Trophoblast cell (in vitro differentiated cells and primary cell): ENCODE measurements at regions not wholly inside any gene's neighbourhood (a gene's known extent, or its start where the extent isn't known, plus 50 kb on each side); places are given as distances from the start of the nearest gene placed in this dataset.

Experiments used
- DNase-seq, 2 donors: peaks; one replicate each; pipeline ENCODE4 v3.0.0-alpha.2; 2016
- H2AFZ ChIP-seq: 2 replicates; pipeline ENCODE4 v1.6.1; 2013; ENCODE audit warnings: low read length, moderate library complexity, mild to moderate bottlenecking; ENCODE audit not compliant: insufficient read depth, poor library complexity
- H2AK5ac ChIP-seq: 2 replicates; pipeline ENCODE4 v1.6.1; 2013; ENCODE audit warnings: mild to moderate bottlenecking, low read length
- H2BK120ac ChIP-seq: 2 replicates; pipeline ENCODE4 v1.6.1; 2013; ENCODE audit warnings: low read length, mild to moderate bottlenecking, moderate library complexity; ENCODE audit not compliant: insufficient read depth, poor library complexity
- H2BK12ac ChIP-seq: 2 replicates; pipeline ENCODE4 v1.6.1; 2013; ENCODE audit warnings: mild to moderate bottlenecking, low read length, moderate library complexity
- H2BK5ac ChIP-seq: 2 replicates; pipeline ENCODE4 v1.6.1; 2013; ENCODE audit warnings: low read length, low read depth, moderate library complexity, mild to moderate bottlenecking; ENCODE audit not compliant: poor library complexity
- H3K14ac ChIP-seq: 2 replicates; pipeline ENCODE4 v1.6.1; 2013; ENCODE audit warnings: mild to moderate bottlenecking, low read length
- H3K18ac ChIP-seq: 2 replicates; pipeline ENCODE4 v1.6.1; 2013; ENCODE audit warnings: mild to moderate bottlenecking, low read length
- H3K23ac ChIP-seq: 2 replicates; pipeline ENCODE4 v1.6.1; 2013; ENCODE audit warnings: low read length
- H3K27ac ChIP-seq: 2 replicates; pipeline ENCODE4 v1.5.1; 2013; ENCODE audit warnings: low read depth, mild to moderate bottlenecking, inconsistent platforms, low read length, moderate library complexity
- H3K27me3 ChIP-seq: 2 replicates; pipeline ENCODE4 v1.6.1; 2013; ENCODE audit warnings: inconsistent platforms, mild to moderate bottlenecking, low read length, moderate library complexity; ENCODE audit not compliant: insufficient read depth
- H3K36me3 ChIP-seq, 2 experiments: 1 replicate in 1 of 2; 2 replicates in 1 of 2; pipeline ENCODE4 v1.6.1; 2013; ENCODE audit warnings: low read length in 2 of 2, mild to moderate bottlenecking in 2 of 2, moderate library complexity in 1 of 2; ENCODE audit not compliant: insufficient read depth in 2 of 2, control insufficient read depth in 1 of 2
- H3K4ac ChIP-seq: 2 replicates; pipeline ENCODE4 v1.6.1; 2013; ENCODE audit warnings: low read depth, mild to moderate bottlenecking, low read length, moderate library complexity
- H3K4me1 ChIP-seq, 2 experiments: 1 replicate in 1 of 2; 2 replicates in 1 of 2; pipeline ENCODE4 v1.6.1; 2013; ENCODE audit warnings: low read length in 2 of 2, mild to moderate bottlenecking in 2 of 2, moderate library complexity in 1 of 2; ENCODE audit not compliant: insufficient read depth in 2 of 2, control insufficient read depth in 1 of 2
- H3K4me2 ChIP-seq: 2 replicates; pipeline ENCODE4 v1.6.1; 2013; ENCODE audit warnings: inconsistent platforms, mild to moderate bottlenecking, low read length, moderate library complexity
- H3K4me3 ChIP-seq: 2 replicates; pipeline ENCODE4 v1.5.1; 2013; ENCODE audit warnings: mild to moderate bottlenecking, low read depth, low read length, inconsistent platforms
- H3K79me1 ChIP-seq: one replicate; pipeline ENCODE4 v1.6.1; 2013; ENCODE audit warnings: low read length
- H3K79me2 ChIP-seq: 2 replicates; pipeline ENCODE4 v1.6.1; 2013; ENCODE audit warnings: low read length, mild to moderate bottlenecking; ENCODE audit not compliant: control insufficient read depth, insufficient read depth, poor library complexity
- H3K9ac ChIP-seq: 2 replicates; pipeline ENCODE4 v1.6.1; 2013; ENCODE audit warnings: mild to moderate bottlenecking, low read length
- H3K9me3 ChIP-seq: 2 replicates; pipeline ENCODE4 v1.6.1; 2013; ENCODE audit warnings: low read depth, mild to moderate bottlenecking, control low read depth, inconsistent platforms, low read length; ENCODE audit not compliant: insufficient read depth
- H4K12ac ChIP-seq: 2 replicates; pipeline ENCODE4 v1.6.1; 2013; ENCODE audit warnings: low read depth, mild to moderate bottlenecking, low read length, moderate library complexity
- H4K8ac ChIP-seq: 2 replicates; pipeline ENCODE4 v1.6.1; 2013; ENCODE audit warnings: low read depth, mild to moderate bottlenecking, low read length, moderate library complexity
- H4K91ac ChIP-seq: one replicate; pipeline ENCODE4 v1.6.1; 2013; ENCODE audit warnings: low read depth, mild to moderate bottlenecking, low read length, moderate library complexity
- WGBS: extraction: QIAGEN DNeasy Blood & Tissue Kit; methylation state at CpG from one replicate; pipeline ENCODE4 v1.1.7; 2013; ENCODE audit warnings: missing lambda C conversion rate; ENCODE audit not compliant: insufficient read length, insufficient coverage; ENCODE audit errors: extremely low coverage; 5-methylcytosine and 5-hydroxymethylcytosine counted together

DNA sequence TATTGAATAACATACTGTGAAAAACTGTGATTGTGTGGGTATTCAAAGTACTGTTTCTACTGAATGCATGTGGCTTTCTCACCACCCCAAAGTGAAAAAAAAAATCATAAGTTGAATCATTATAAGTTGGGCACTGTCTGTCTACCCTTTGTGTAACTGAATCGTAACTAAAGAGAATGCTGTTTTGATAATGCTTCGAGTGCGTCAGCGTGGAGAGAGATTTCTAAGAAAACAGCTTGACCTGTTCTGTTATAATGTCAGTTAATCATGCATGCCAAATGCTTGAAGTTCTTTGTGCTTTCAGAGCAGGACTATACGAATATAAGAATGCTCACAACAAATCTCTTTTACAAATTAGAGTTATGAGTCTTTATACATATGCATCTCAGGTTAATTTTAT lies 148.8 kb upstream of the SGCD start:
- no peak overlapping the region for H4K12ac ChIP-seq
- no peak overlapping the region for H3K18ac ChIP-seq
- H3K4ac ChIP-seq, result no peak overlapping the region
- no peak overlapping the region for H2AFZ ChIP-seq
- H2BK120ac ChIP-seq, result no peak overlapping the region
- H2BK12ac ChIP-seq, result no peak overlapping the region
- H3K23ac ChIP-seq, result no peak overlapping the region
- no peaks in the 10 kb centered on the region for H3K4me1 ChIP-seq
- no peaks in the 10 kb centered on the region for H3K79me2 ChIP-seq
- H3K27ac ChIP-seq, result no peak overlapping the region
- H2AK5ac ChIP-seq, result no peak overlapping the region
- H3K79me1 ChIP-seq, result no peaks in the 10 kb centered on the region
- no peaks in the 10 kb centered on the region for H3K27me3 ChIP-seq
- H3K14ac ChIP-seq, result no peak overlapping the region
- H4K91ac ChIP-seq, result no peak overlapping the region
- DNase-seq, result no peak
- no peaks in the 10 kb centered on the region for H3K36me3 ChIP-seq
- H3K9me3 ChIP-seq, result no peaks in the 10 kb centered on the region
- no CpG with 5 or more reads among the region's 5 CpGs for WGBS
- H3K9ac ChIP-seq, result no peak overlapping the region
- H2BK5ac ChIP-seq, result no peak overlapping the region
- no peak overlapping the region for H4K8ac ChIP-seq
- H3K4me3 ChIP-seq, result no peak overlapping the region
- H3K4me2 ChIP-seq, result no peak overlapping the region

GRCh38 chr5:156181656-156182055 lies 145.3 kb upstream of the SGCD start:
- no peak overlapping the region for H2BK120ac ChIP-seq
- H2AK5ac ChIP-seq, result no peak overlapping the region
- no peak overlapping the region for H3K14ac ChIP-seq
- H3K9ac ChIP-seq, result no peak overlapping the region
- H3K36me3 ChIP-seq, result no peaks in the 10 kb centered on the region
- no peak overlapping the region for H3K4ac ChIP-seq
- H3K4me3 ChIP-seq, result no peak overlapping the region
- H3K4me1 ChIP-seq, result no peaks in the 10 kb centered on the region
- no peak overlapping the region for H3K27ac ChIP-seq
- DNase-seq, result no peak
- H3K23ac ChIP-seq, result no peak overlapping the region
- no peak overlapping the region for H2BK5ac ChIP-seq
- H4K91ac ChIP-seq, result no peak overlapping the region
- no peaks in the 10 kb centered on the region for H3K79me1 ChIP-seq
- H4K8ac ChIP-seq, result no peak overlapping the region
- H3K18ac ChIP-seq, result no peak overlapping the region
- H3K79me2 ChIP-seq, result no peaks in the 10 kb centered on the region
- no peaks in the 10 kb centered on the region for H3K27me3 ChIP-seq
- H3K4me2 ChIP-seq, result no peak overlapping the region
- H2BK12ac ChIP-seq, result no peak overlapping the region
- no peaks in the 10 kb centered on the region for H3K9me3 ChIP-seq
- H2AFZ ChIP-seq, result no peak overlapping the region
- WGBS, result no CpG with 5 or more reads among the region's 1 CpG
- H4K12ac ChIP-seq, result no peak overlapping the region

- H2BK12ac ChIP-seq, result no peak overlapping the region
Observed at GRCh38 chr5:156182174-156182967, 144.6 kb upstream of the SGCD start.

DNA sequence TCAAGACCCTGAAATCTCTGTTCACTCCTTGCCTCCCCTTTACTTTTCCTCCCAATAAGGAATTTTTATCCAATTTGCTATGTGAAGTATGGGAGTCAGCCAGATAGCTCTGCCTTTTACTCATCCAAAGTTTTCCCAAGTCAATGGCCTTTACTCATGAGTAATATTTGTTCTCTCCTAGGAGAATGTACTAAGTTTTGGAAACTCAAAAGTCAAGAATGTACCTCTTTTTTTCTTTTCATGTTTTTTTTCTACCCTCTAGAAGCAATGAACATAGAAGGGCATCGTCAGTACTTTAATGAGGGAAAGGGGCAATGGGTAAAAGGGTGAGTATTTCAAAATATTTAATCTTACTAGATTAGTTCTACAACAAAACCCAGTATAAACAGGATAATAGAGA lies 140.2 kb upstream of the SGCD start:
- Histone ChIP-seq H4K91ac (no peak overlapping the region), H3K27me3 (no peaks in the 10 kb centered on the region), H4K8ac (no peak overlapping the region), H3K27ac (no peak overlapping the region), H3K36me3 (no peaks in the 10 kb centered on the region), H3K9ac (no peak overlapping the region), H3K23ac (no peak overlapping the region), H2BK120ac (no peak overlapping the region), H3K79me1 (no peaks in the 10 kb centered on the region), H2BK12ac (no peak overlapping the region), H3K4ac (no peak overlapping the region), H2AK5ac (no peak overlapping the region), H3K4me1 (no peaks in the 10 kb centered on the region), H2BK5ac (no peak overlapping the region), H3K14ac (no peak overlapping the region), H3K4me2 (no peak overlapping the region), H3K79me2 (no peaks in the 10 kb centered on the region), H4K12ac (no peak overlapping the region), H2AFZ (no peak overlapping the region), H3K4me3 (no peak overlapping the region), H3K18ac (no peak overlapping the region), H3K9me3 (no peaks in the 10 kb centered on the region)
- no peak for DNase-seq
- WGBS, result no CpG with 5 or more reads among the region's 1 CpG

More at GRCh38 chr5:156182174-156182967, 144.6 kb upstream of the SGCD start:
- Histone ChIP-seq H3K18ac (no peak overlapping the region), H3K27me3 (no peaks in the 10 kb centered on the region), H3K4ac (no peak overlapping the region), H2BK120ac (no peak overlapping the region), H3K4me1 (no peaks in the 10 kb centered on the region), H2AK5ac (no peak overlapping the region), H4K12ac (no peak overlapping the region), H2AFZ (no peak overlapping the region), H2BK5ac (no peak overlapping the region), H3K23ac (no peak overlapping the region), H3K9ac (no peak overlapping the region), H4K91ac (no peak overlapping the region), H3K14ac (no peak overlapping the region), H4K8ac (no peak overlapping the region), H3K79me2 (no peaks in the 10 kb centered on the region), H3K9me3 (no peaks in the 10 kb centered on the region), H3K4me3 (no peak overlapping the region), H3K36me3 (no peaks in the 10 kb centered on the region), H3K79me1 (no peaks in the 10 kb centered on the region), H3K27ac (no peak overlapping the region), H3K4me2 (no peak overlapping the region)
- no peak for DNase-seq
- WGBS, result no CpG with 5 or more reads among the region's 4 CpGs
